SIG-M5 treated with dmso at 0.1 percent for 504 hours (cell line): ENCODE measurements at regions not wholly inside any gene's neighbourhood (a gene's known extent, or its start where the extent isn't known, plus 50 kb on each side); places are given as distances from the start of the nearest gene placed in this dataset.
A peak's percentile ranks its signal among the peaks of the same experiment; 100 is the strongest.
"Not testable (repeated sequence)": the region's sequence is repeated elsewhere in the genome, so short reads cannot be mapped to it uniquely, and the experiment has no call there.

ENCODE experiments used
- DNase-seq: peaks from one replicate; lab custom pipeline; 2025; ENCODE audit not compliant: unreplicated experiment; lab: John Stamatoyannopoulos, UW

- no peak for DNase-seq
Observed at GRCh38 chr15:53844634-53845033, 85.2 kb upstream of the WDR72 start.

GRCh38 chr15:53843869-53844569 lies 84.6 kb upstream of the WDR72 start:
- no peak for DNase-seq

- DNase-seq, result no peak
Observed at GRCh38 chr15:53843166-53843565, 83.7 kb upstream of the WDR72 start.

GRCh38 chr15:53841651-53842050 lies 82.2 kb upstream of the WDR72 start:
- no peak for DNase-seq

- no peak for DNase-seq
Observed at GRCh38 chr15:53840681-53841080, 81.2 kb upstream of the WDR72 start.

GRCh38 chr15:53837263-53837662 lies 77.8 kb upstream of the WDR72 start:
- DNase-seq, result no peak

- DNase-seq, result no peak
Observed at GRCh38 chr15:53836618-53837017, 77.2 kb upstream of the WDR72 start.

GRCh38 chr15:53835309-53835708 lies 75.8 kb upstream of the WDR72 start:
- DNase-seq, result no peak

- DNase-seq, result no peak
Observed at GRCh38 chr15:53834214-53834613, 74.8 kb upstream of the WDR72 start.

GRCh38 chr15:53833134-53833624 lies 73.7 kb upstream of the WDR72 start:
- no peak for DNase-seq

- DNase-seq, result no peak
Observed at GRCh38 chr15:53831907-53832770, 72.7 kb upstream of the WDR72 start.

GRCh38 chr15:53830707-53831386 lies 71.4 kb upstream of the WDR72 start:
- no peak for DNase-seq

- DNase-seq, result no peak
Observed at GRCh38 chr15:53829923-53830459, 70.5 kb upstream of the WDR72 start.

- DNase-seq, result no peak
Observed at GRCh38 chr15:53829471-53829870, 70.0 kb upstream of the WDR72 start.

- DNase-seq, result no peak
Observed at GRCh38 chr15:53827355-53827754, 67.9 kb upstream of the WDR72 start.

- peak; percentile 53 for DNase-seq
Observed at GRCh38 chr15:53811530-53811929, 52.1 kb upstream of the WDR72 start.

- DNase-seq, result not testable (repeated sequence)
Observed at GRCh38 chr15:53810306-53810705, 50.8 kb upstream of the WDR72 start.
